ENCODE measurements at regions not wholly inside any gene's neighbourhood (a gene's known extent, or its start where the extent isn't known, plus 50 kb on each side); places are given as distances from the start of the nearest gene placed in this dataset.

GRCh38 chr12:24759155-24759554, 189.7 kb downstream of the BCAT1 start:
- DNase-seq: no peak

DNA sequence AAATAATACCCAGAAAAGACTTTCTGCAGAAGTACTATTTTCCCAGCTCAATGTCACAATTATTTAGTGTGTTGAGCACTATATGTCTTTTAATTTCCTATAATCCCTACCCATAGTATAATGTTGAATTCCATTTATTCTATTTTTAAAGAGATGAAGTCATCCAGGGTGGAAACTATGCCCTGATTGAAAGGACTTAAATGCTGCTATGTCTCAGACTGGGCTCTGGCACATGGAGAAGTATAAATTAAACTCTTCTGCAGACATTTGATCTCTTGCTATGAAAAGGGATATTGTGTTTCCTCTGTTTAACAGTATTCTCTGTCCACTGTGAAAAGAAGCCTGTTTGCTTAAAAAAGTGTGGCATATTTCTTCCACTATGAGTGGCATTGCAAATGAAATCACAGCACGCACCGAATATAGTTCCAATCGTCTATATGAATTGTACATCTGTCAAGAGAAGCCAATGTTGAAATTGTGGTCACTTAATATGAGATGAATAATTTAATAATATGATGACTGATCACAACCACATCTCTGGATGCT, 192.3 kb downstream of the BCAT1 start:
- no peak for DNase-seq

DNA sequence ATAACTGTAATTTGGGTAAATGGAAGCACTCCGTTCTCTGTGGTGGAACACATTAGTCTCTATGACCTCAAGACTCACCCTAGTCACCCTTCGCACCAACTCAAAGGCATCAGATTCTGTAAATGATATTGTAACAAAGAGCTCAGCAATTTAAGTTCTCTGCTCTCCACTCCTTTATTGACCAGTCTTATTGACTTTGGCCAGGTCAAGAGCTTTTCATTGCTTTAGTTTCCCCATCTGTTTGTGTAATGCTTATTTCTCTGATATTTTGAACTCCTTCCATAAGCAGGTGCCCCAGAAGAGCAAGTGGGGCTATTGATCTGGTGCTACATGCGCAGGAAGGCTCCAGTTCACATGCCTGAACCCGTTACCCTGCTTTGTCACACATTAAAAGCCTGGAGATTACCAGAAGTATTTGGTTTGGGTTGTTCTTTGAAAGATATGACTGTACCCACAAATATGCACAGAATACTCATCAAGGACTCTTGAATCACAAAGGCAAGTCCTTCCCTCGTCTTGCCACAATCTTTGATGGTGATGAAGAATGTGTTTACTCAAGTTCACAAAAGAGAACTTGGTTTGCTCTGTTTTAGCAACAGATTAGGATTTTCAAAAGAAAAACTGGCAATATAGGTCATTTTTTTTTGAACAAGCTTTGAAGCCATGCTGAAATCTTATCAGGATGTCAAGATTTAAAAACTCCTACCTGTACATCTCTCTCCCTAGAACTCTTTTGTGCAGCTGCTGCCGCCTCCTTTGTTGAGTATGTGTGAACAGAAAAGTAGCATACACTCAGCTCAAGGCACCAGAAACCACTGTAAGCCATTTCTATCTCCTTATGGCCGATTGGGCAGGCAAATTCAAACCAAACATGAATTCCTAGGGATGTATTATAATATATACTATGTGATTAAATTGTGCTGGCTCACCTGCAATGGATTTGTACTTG, 193.9 kb downstream of the BCAT1 start:
- peak; percentile 16 for DNase-seq

- DNase-seq: no peak
These were observed 196.0 kb downstream of the BCAT1 start for GRCh38 chr12:24752763-24753462.

GRCh38 chr12:24751181-24751580, 197.7 kb downstream of the BCAT1 start:
- DNase-seq: no peak

DNA sequence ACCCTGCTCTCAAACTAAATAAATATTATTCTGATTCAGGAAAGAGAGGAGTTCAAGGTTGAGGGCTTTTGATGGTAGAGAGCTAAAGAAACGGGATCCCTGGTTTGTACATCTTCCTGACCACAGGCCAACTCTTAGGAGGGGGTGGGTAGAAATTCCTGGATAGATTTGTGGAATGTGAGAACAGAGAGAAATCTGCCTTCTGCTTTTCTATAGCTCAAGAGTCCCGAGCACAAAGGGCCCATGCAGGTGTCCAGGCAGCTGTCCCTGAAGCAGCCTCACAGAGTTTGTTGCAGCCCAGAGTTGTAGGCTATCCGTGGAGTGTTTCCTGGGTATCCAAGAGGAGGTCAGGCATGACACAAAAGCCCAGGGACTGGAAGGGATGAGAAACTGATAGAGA, 198.6 kb downstream of the BCAT1 start:
- DNase-seq: no peak

GRCh38 chr12:24749171-24749570, 199.7 kb downstream of the BCAT1 start:
- DNase-seq: no peak

DNA sequence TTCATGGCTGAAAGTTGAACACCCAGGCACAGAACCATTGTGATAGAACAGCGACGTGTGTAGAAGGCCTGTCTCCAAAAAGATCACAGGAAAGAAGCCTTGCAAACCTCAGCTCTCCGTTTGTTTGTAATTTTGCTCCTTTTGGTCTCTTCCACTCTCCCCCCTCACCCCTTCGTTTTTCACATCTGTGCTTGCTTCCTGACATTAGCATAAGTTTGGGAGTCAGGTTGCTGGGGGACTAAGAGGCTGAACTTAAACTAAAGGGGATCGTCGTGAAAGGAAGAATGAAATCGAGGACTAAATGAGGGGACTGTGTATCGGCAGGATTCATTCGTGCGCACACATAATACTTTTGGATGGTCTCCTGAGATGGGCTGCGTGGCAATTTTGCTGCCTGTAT, 200.6 kb downstream of the BCAT1 start:
- no peak for DNase-seq

DNA sequence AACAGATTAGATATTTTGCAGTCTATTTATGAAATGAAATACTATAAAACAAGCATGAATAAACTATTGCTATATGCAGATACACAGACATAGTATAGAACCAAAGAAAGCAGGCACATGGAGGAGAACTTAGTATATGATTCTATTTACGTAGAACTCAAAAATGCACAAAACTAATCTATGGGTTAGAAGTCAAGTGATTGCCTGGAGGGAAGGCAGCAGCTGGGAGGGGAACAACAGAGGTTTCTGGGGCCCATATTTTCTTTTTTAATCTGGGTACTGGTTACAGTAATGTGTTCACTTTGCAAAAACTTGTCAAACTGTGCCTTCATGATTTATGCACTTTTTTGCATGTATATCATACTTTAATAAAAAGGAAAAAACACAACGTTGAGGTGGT, 202.0 kb downstream of the BCAT1 start:
- DNase-seq: no peak

GRCh38 chr12:24746006-24746671, 202.8 kb downstream of the BCAT1 start:
- DNase-seq: no peak

GRCh38 chr12:24743941-24744793, 204.7 kb downstream of the BCAT1 start:
- DNase-seq: no peak

GRCh38 chr12:24742378-24742777, 206.5 kb downstream of the BCAT1 start:
- peak; percentile 46 for DNase-seq

GRCh38 chr12:24741216-24741615, 207.7 kb downstream of the BCAT1 start:
- DNase-seq: no peak

DNA sequence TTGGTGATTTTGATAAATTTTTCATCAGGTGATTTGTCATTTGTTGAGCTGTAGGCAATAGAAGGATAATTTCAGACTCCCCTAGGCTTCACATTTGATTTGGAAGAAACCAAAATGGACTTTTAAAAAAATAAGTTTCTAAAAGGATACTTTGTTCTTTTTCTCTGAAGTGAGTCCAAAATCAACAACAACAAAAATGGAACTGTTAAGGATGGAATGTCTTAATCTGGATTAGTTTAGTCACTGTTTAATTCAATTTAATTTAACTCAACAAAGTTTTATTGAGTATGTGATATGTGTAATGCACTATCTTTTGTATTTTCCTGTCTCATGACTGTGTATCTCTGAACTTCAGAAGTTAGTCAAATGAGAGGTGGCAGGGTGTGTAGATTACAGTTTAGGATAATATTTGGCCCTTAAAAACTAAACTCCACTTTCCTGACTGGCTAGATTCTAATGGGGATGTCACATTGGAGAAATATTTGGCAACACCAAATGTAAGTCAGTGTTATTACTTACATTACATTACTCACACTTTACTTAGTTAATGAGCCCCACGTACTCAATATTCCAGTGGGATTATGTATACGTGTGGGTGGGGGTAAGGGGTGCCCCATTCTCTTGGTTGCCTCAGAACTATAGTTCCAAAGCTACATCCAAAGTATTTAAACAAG, 209.7 kb downstream of the BCAT1 start:
- no peak for DNase-seq

DNA sequence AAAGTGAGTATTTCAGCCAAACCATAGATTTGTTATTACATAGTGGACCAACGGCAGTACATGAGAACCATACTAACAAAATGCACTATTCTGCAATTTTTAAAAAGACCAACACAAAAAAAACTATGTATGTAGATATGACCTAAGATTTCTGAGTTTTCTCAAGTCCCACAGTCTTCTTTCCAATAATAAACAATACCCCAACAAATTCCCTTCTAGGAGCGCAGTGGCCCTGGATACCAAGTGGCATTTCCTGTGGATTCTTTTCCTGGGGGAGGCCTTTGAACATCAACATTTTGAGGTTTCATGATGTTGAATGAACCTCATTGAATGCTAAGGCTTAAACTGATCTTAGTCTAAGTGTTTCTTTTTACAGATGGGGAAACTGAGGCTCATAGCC, 210.5 kb downstream of the BCAT1 start:
- no peak for DNase-seq

GRCh38 chr12:24731596-24731995, 217.3 kb downstream of the BCAT1 start:
- DNase-seq: no peak

- DNase-seq: peak; percentile 26
These were observed 218.4 kb downstream of the BCAT1 start for GRCh38 chr12:24730489-24730896.

- DNase-seq: no peak
These were observed 220.1 kb downstream of the BCAT1 start for GRCh38 chr12:24728826-24729225.

DNA sequence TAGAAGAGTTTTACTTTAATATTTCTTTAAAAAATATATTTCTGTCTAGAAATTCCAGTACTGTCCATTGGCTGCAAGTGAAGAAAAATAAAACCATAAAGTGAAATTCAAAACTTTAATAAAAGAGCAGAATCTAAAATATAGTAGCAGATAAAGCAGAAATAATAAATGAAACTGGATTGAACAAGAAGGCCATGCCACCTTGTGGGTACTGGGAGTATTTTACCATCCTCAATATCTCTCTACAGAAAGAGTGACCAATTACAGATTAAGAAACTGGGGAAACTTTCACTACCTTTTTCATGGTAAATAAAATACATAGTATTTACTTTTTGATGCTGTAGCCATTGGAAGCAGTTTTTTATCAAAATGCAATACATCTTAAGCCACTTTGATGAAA, 220.5 kb downstream of the BCAT1 start:
- DNase-seq: no peak

GRCh38 chr12:24725616-24726015, 223.3 kb downstream of the BCAT1 start:
- no peak for DNase-seq

DNA sequence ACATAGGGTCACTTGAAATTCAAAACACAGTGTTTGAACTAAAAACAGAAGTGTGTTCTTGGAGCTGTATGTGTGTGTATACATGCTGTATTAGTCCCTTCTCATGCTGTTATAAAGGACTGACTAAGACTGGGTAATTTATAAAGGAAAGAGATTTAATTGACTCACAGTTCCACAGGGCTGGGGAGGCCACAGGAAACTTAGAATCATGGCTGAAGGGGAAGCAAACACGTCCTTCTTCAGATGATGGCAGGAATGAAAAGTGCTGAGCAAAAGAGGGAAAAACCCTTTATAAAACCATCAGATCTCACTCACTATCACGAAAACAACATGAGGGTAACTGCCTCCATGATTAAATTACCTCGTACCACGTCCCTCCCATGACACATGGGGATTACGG, 224.1 kb downstream of the BCAT1 start:
- DNase-seq: peak; percentile 57

- no peak for DNase-seq
These were observed 225.1 kb downstream of the BCAT1 start for GRCh38 chr12:24723759-24724158.
